Bronchial epithelial cell (primary cell): ENCODE measurements at regions not wholly inside any gene's neighbourhood (a gene's known extent, or its start where the extent isn't known, plus 50 kb on each side); places are given as distances from the start of the nearest gene placed in this dataset.

Experiments
- DNase-seq: peaks from one replicate; pipeline ENCODE4 v3.0.0-alpha.2; 2010; ENCODE audit warnings: low read depth
- FAIRE-seq: peaks from 2 replicates; lab custom pipeline; 2011; peaks lifted over from hg19 to GRCh38; lab: Jason Lieb, UNC
- H3K27me3 ChIP-seq: 2 replicates; pipeline ENCODE4 v1.5.1; 2011; ENCODE audit warnings: low read length; ENCODE audit not compliant: control insufficient read depth, insufficient read depth
- H3K36me3 ChIP-seq: 2 replicates; pipeline ENCODE4 v1.5.1; 2011; ENCODE audit warnings: low read length; ENCODE audit not compliant: control insufficient read depth, insufficient read depth
- H3K4me3 ChIP-seq: 2 replicates; pipeline ENCODE4 v1.5.1; 2011; ENCODE audit warnings: mild to moderate bottlenecking, low read depth, low read length, control low read depth
- CTCF ChIP-seq: IDR thresholded peaks from 2 replicates; pipeline ENCODE4 v1.5.1; 2011; ENCODE audit warnings: mild to moderate bottlenecking, moderate library complexity, low read length, control low read depth, inconsistent platforms; ENCODE audit not compliant: insufficient read depth, severe bottlenecking

GRCh38 chr1:234988536-234988935 is 140.1 kb downstream of the TOMM20 start:
- no peaks in the 10 kb centered on the region for H3K27me3 ChIP-seq
- no peak for TF ChIP-seq CTCF
- no peak for DNase-seq
- H3K36me3 ChIP-seq: no peaks in the 10 kb centered on the region
- no peak for FAIRE-seq
- H3K4me3 ChIP-seq: no peak overlapping the region

- H3K36me3 ChIP-seq: no peaks in the 10 kb centered on the region
- DNase-seq: no peak
- TF ChIP-seq CTCF: no peak
- H3K4me3 ChIP-seq: no peak overlapping the region
- no peak for FAIRE-seq
- H3K27me3 ChIP-seq: no peaks in the 10 kb centered on the region
These were observed 140.5 kb downstream of the TOMM20 start for GRCh38 chr1:234988155-234988517.

- H3K36me3 ChIP-seq: no peaks in the 10 kb centered on the region
- H3K27me3 ChIP-seq: no peaks in the 10 kb centered on the region
- H3K4me3 ChIP-seq: no peak overlapping the region
- TF ChIP-seq CTCF: no peak
- no peak for DNase-seq
- no peak for FAIRE-seq
These were observed 141.1 kb downstream of the TOMM20 start for GRCh38 chr1:234987415-234988154.

GRCh38 chr1:234986750-234987414 is 141.8 kb downstream of the TOMM20 start:
- no peak overlapping the region for H3K4me3 ChIP-seq
- no peaks in the 10 kb centered on the region for H3K36me3 ChIP-seq
- no peak for DNase-seq
- FAIRE-seq: no peak
- no peaks in the 10 kb centered on the region for H3K27me3 ChIP-seq
- no peak for TF ChIP-seq CTCF

- Histone ChIP-seq H3K4me3 (no peak overlapping the region), H3K27me3 (no peaks in the 10 kb centered on the region), H3K36me3 (no peaks in the 10 kb centered on the region)
- DNase-seq (no peak), FAIRE-seq (no peak)
- no peak for TF ChIP-seq CTCF
These were observed 142.9 kb downstream of the TOMM20 start for GRCh38 chr1:234985516-234986294.
